K562 (cell line): ENCODE measurements at regions not wholly inside any gene's neighbourhood (a gene's known extent, or its start where the extent isn't known, plus 50 kb on each side); places are given as distances from the start of the nearest gene placed in this dataset.

ENCODE experiments used
- BRF1 ChIP-seq: IDR thresholded peaks from 3 replicates; pipeline ENCODE4 v1.6.1; 2011; ENCODE audit warnings: borderline replicate concordance, mild to moderate bottlenecking; ENCODE audit not compliant: insufficient read length; ENCODE audit errors: extremely low read depth
- CHD1 ChIP-seq: fragments of 200-600 bp; sonication (generic); IDR thresholded peaks from one replicate; pipeline ENCODE4 v1.6.1; 2012; ENCODE audit warnings: mild to moderate bottlenecking, moderate library complexity, low read length, inconsistent platforms
- DPF2 ChIP-seq: fragments of 450-650 bp; IDR thresholded peaks from 2 replicates; pipeline ENCODE4 v1.6.1; 2016
- E2F1 ChIP-seq: sonication (generic); formaldehyde crosslinking; IDR thresholded peaks from 2 replicates; pipeline ENCODE4 v1.8.1; 2023; ENCODE audit warnings: mild to moderate bottlenecking, missing genetic modification reagents, moderate library complexity
- FOXA3 ChIP-seq, 2 experiments: fragments of 450-650 bp in 1 of 2; sonication (generic) in 1 of 2; formaldehyde crosslinking; IDR thresholded peaks in 1 of 2; conservative IDR thresholded peaks in 1 of 2; 2 replicates each; pipeline versions ENCODE4 v1.4.0 to v1.8.0; 2020 to 2022; ENCODE audit warnings: mild to moderate bottlenecking in 2 of 2, missing genetic modification reagents in 1 of 2
- FOXK2 ChIP-seq, 2 experiments: fragments of 450-650 bp; IDR thresholded peaks in 1 of 2; conservative IDR thresholded peaks in 1 of 2; 2 replicates each; pipeline ENCODE4 v1.6.1; 2016; ENCODE audit warnings: low read depth in 2 of 2, mild to moderate bottlenecking in 1 of 2
- HES1 ChIP-seq: fragments of 450-650 bp; IDR thresholded peaks from 2 replicates; pipeline ENCODE4 v1.6.1; 2016; ENCODE audit warnings: low read depth, mild to moderate bottlenecking, moderate library complexity
- HIVEP1 ChIP-seq: fragments of 250-450 bp; sonication (Bioruptor Pico); IDR thresholded peaks from 2 replicates; pipeline ENCODE4 v1.4.0; 2020; ENCODE audit warnings: mild to moderate bottlenecking
- MITF ChIP-seq: IDR thresholded peaks from 2 replicates; pipeline ENCODE4 v1.6.1; 2014; ENCODE audit warnings: antibody characterized with exemption
- RAD21 ChIP-seq, 2 experiments: fragments of 250-450 bp in 1 of 2; fragments of 450-650 bp in 1 of 2; sonication (Bioruptor Pico) in 1 of 2; formaldehyde crosslinking in 1 of 2; IDR thresholded peaks in 1 of 2; conservative IDR thresholded peaks in 1 of 2; 2 replicates each; pipeline versions ENCODE4 v1.4.0 to v1.8.0; 2020 to 2022; ENCODE audit warnings: mild to moderate bottlenecking in 2 of 2, moderate library complexity in 1 of 2
- RFX1 ChIP-seq: fragments of 450-650 bp; IDR thresholded peaks from 2 replicates; pipeline ENCODE4 v1.6.1; 2016; ENCODE audit warnings: mild to moderate bottlenecking, moderate library complexity
- SNIP1 ChIP-seq: fragments of 450-650 bp; IDR thresholded peaks from 2 replicates; pipeline ENCODE4 v1.7.1; 2017; ENCODE audit warnings: low read depth, mild to moderate bottlenecking
- SRSF7 ChIP-seq: fragments of 200-400 bp; formaldehyde crosslinking; optimal IDR thresholded peaks from 2 replicates; pipeline ENCODE3; 2017; ENCODE audit warnings: mild to moderate bottlenecking, low read depth, low read length
- YY1 ChIP-seq, 3 experiments: IDR thresholded peaks; 2 replicates each; pipeline ENCODE4 v1.6.1; 2011; ENCODE audit warnings: low read length in 2 of 3, mild to moderate bottlenecking in 2 of 3, moderate library complexity in 2 of 3, borderline replicate concordance in 1 of 3, control low read depth in 1 of 3, low read depth in 1 of 3; ENCODE audit not compliant: insufficient read depth in 3 of 3, insufficient replicate concordance in 2 of 3, control insufficient read depth in 1 of 3, insufficient read length in 1 of 3; ENCODE audit errors: extremely low read depth in 1 of 3
- ZNF146 ChIP-seq: IDR thresholded peaks from one replicate; pipeline ENCODE4 v1.6.1; 2018; ENCODE audit warnings: missing compliant biosample characterization; ENCODE audit not compliant: unreplicated experiment
- ZNF175 ChIP-seq: fragments of 200-800 bp; sonication (Bioruptor generic); IDR thresholded peaks from 2 replicates; pipeline ENCODE4 v1.6.1; 2016; ENCODE audit warnings: low read depth, mild to moderate bottlenecking, missing genetic modification characterization, missing compliant biosample characterization
- ZNF407 ChIP-seq: fragments of 450-650 bp; IDR thresholded peaks from 2 replicates; pipeline ENCODE4 v1.6.1; 2016; ENCODE audit warnings: low read depth

GRCh38 chr12:83889745-83890144 lies 1022.9 kb downstream of the SLC6A15 start (continued):
- TF ChIP-seq ZNF407: no peak
- TF ChIP-seq HES1: no peak
- no peak for TF ChIP-seq ZNF146
- no peak for TF ChIP-seq MITF
- no peak for TF ChIP-seq SRSF7
- no peak for TF ChIP-seq FOXA3 (CRISPR knock-in tag; conservative IDR thresholded peaks at IDR 0.05 in 1 of 2, IDR thresholded peaks at IDR 0.05 in 1 of 2)
- TF ChIP-seq CHD1: no peak
- TF ChIP-seq SNIP1: no peak
- TF ChIP-seq RFX1: no peak
- TF ChIP-seq YY1 (IDR thresholded peaks at IDR 0.05; ENCODE audit: borderline replicate concordance in 1 of 3, control insufficient read depth in 1 of 3, extremely low read depth in 1 of 3, insufficient read depth in 3 of 3, insufficient read length in 1 of 3, insufficient replicate concordance in 2 of 3, low read depth in 1 of 3, low read length in 2 of 3): no peak
- TF ChIP-seq E2F1: no peak
- TF ChIP-seq DPF2: no peak
- no peak for TF ChIP-seq RAD21 (CRISPR knock-in tag; conservative IDR thresholded peaks at IDR 0.05 in 1 of 2, IDR thresholded peaks at IDR 0.05 in 1 of 2)
- no peak for TF ChIP-seq HIVEP1 (CRISPR knock-in tag)
- TF ChIP-seq BRF1: no peak
- no peak for TF ChIP-seq FOXK2 (conservative IDR thresholded peaks at IDR 0.05 in 1 of 2, IDR thresholded peaks at IDR 0.05 in 1 of 2; ENCODE audit: low read depth in 2 of 2)
- TF ChIP-seq ZNF175 (CRISPR knock-in tag): no peak
